HepG2 (cell line): ENCODE measurements at regions not wholly inside any gene's neighbourhood (a gene's known extent, or its start where the extent isn't known, plus 50 kb on each side); places are given as distances from the start of the nearest gene placed in this dataset.

Experiments used
- ATAC-seq: fragments of 200-7000 bp; cut with Tn5 transposase; 3 replicates; pipeline ENCODE4 v1.9.1; 2020; ENCODE audit warnings: mild to moderate bottlenecking, moderate library complexity
- BruUV-seq: library from RNA; stranded (reverse); fragments of 400-500 nt; replicated peaks from 2 replicates; lab custom pipeline; 2021; lab: Mats Ljungman, UMichigan
- CTCF ChIA-PET: fragments of 300-600 bp; formaldehyde crosslinking; extraction: SDS; loops from one replicate; lab custom pipeline; 2021; ENCODE audit warnings: low total read pairs, inconsistent platforms, low intra/inter-chr PET ratio; lab: Yijun Ruan, JAX
- POLR2A ChIA-PET: fragments of 350-600 bp; sonication (Branson Sonifier 250); formaldehyde crosslinking; loops from one replicate; lab custom pipeline; 2020; ENCODE audit warnings: antibody characterized with exemption, inconsistent platforms; lab: Yijun Ruan, JAX
- DNase-seq: peaks from one replicate; pipeline ENCODE4 v3.0.0-alpha.2; 2015; ENCODE audit warnings: low spot score
- FAIRE-seq: peaks from 3 replicates; lab custom pipeline; 2011; peaks lifted over from hg19 to GRCh38; lab: Jason Lieb, UNC
- H2AFZ ChIP-seq: one replicate; pipeline ENCODE4 v1.6.1; 2011; ENCODE audit warnings: low read length, inconsistent platforms
- H3K27ac ChIP-seq: fragments of 300-600 bp; 3 replicates; pipeline ENCODE4 v1.8.0; 2011; ENCODE audit warnings: mixed run types, mild to moderate bottlenecking, mixed read lengths, low read length, inconsistent platforms; ENCODE audit not compliant: insufficient read depth; ENCODE audit errors: extremely low read length
- H3K27me3 ChIP-seq, 2 experiments: fragments of 200-600 bp in 1 of 2; 2 replicates in 1 of 2; 3 replicates in 1 of 2; pipeline versions ENCODE4 v1.6.0 to v1.8.0; 2011; ENCODE audit warnings: low read length in 2 of 2, mild to moderate bottlenecking in 2 of 2, moderate library complexity in 2 of 2, inconsistent platforms in 1 of 2; ENCODE audit not compliant: insufficient read depth in 2 of 2, control insufficient read depth in 1 of 2
- H3K36me3 ChIP-seq, 2 experiments: fragments of 200-600 bp in 1 of 2; replicated peaks in 1 of 2; 2 replicates in 1 of 2; 3 replicates in 1 of 2; pipeline versions ENCODE4 v1.5.1 to v1.8.0; 2011; ENCODE audit warnings: low read length in 2 of 2, inconsistent platforms in 1 of 2; ENCODE audit not compliant: insufficient read depth in 2 of 2, control insufficient read depth in 1 of 2
- H3K4me1 ChIP-seq: 2 replicates; pipeline ENCODE4 v1.5.1; 2012; ENCODE audit warnings: low read length, inconsistent platforms; ENCODE audit not compliant: insufficient read depth
- H3K4me2 ChIP-seq: 2 replicates; pipeline ENCODE4 v1.6.0; 2011; ENCODE audit warnings: low read depth, low read length, inconsistent platforms
- H3K4me3 ChIP-seq, 3 experiments: fragments of 200-600 bp in 1 of 3; sonication (generic), shearing (Covaris generic) in 1 of 3; replicated peaks in 1 of 3; 2 replicates each; pipeline ENCODE4 v1.5.1; 2011 to 2016; ENCODE audit warnings: low read length in 3 of 3, inconsistent platforms in 2 of 3, low read depth in 2 of 3, mild to moderate bottlenecking in 2 of 3, control low read depth in 1 of 3, mixed read lengths in 1 of 3; ENCODE audit not compliant: insufficient read depth in 1 of 3
- H3K79me2 ChIP-seq: one replicate; pipeline ENCODE4 v1.6.1; 2011; ENCODE audit warnings: low read length, inconsistent platforms; ENCODE audit not compliant: insufficient read depth
- H3K9ac ChIP-seq: 2 replicates; pipeline ENCODE4 v1.6.0; 2011; ENCODE audit warnings: mild to moderate bottlenecking, low read depth, low read length, inconsistent platforms; ENCODE audit not compliant: insufficient read depth
- H3K9me3 ChIP-seq: 2 replicates; pipeline ENCODE4 v1.5.1; 2012; ENCODE audit warnings: mild to moderate bottlenecking, low read length
- H4K20me1 ChIP-seq: 2 replicates; pipeline ENCODE4 v1.6.0; 2011; ENCODE audit warnings: inconsistent platforms, mild to moderate bottlenecking, low read length, moderate library complexity; ENCODE audit not compliant: insufficient read depth
- ATF7 ChIP-seq, 2 experiments: fragments of 450-650 bp in 1 of 2; sonication (generic) in 1 of 2; formaldehyde crosslinking in 1 of 2; IDR thresholded peaks; 2 replicates each; pipeline versions ENCODE4 v1.4.0 to v1.6.1; 2016 to 2020; ENCODE audit warnings: antibody characterized with exemption in 1 of 2, mild to moderate bottlenecking in 1 of 2, missing genetic modification reagents in 1 of 2
- MIER3 ChIP-seq: IDR thresholded peaks from 2 replicates; pipeline ENCODE4 v1.6.1; 2016; ENCODE audit warnings: missing compliant biosample characterization, borderline replicate concordance
- MTA1 ChIP-seq: sonication (generic); formaldehyde crosslinking; IDR thresholded peaks from 2 replicates; pipeline ENCODE4 v1.4.0; 2020; ENCODE audit warnings: missing genetic modification reagents, mild to moderate bottlenecking, borderline replicate concordance
- POLR2G ChIP-seq: fragments of 200-400 bp; formaldehyde crosslinking; IDR thresholded peaks from 2 replicates; pipeline ENCODE4 v1.6.1; 2018; ENCODE audit warnings: mild to moderate bottlenecking, low read depth, low read length, moderate library complexity
- ZBTB33 ChIP-seq: sonication (generic); formaldehyde crosslinking; IDR thresholded peaks from 2 replicates; pipeline ENCODE4 v1.4.0; 2020; ENCODE audit warnings: missing genetic modification reagents
- ZC3H13 ChIP-seq: sonication (generic); formaldehyde crosslinking; IDR thresholded peaks from 2 replicates; pipeline ENCODE4 v1.8.1; 2023; ENCODE audit warnings: mild to moderate bottlenecking, missing genetic modification reagents, moderate library complexity
- ZMYM2 ChIP-seq: sonication (generic); formaldehyde crosslinking; IDR thresholded peaks from 2 replicates; pipeline ENCODE4 v1.8.0; 2022; ENCODE audit warnings: mild to moderate bottlenecking, missing genetic modification reagents
- ZNF263 ChIP-seq: sonication (generic); formaldehyde crosslinking; IDR thresholded peaks from 2 replicates; pipeline ENCODE4 v1.4.0; 2020; ENCODE audit warnings: missing genetic modification reagents
- ZNF782 ChIP-seq: sonication (generic); formaldehyde crosslinking; IDR thresholded peaks from 2 replicates; pipeline ENCODE4 v1.4.0; 2020; ENCODE audit warnings: missing genetic modification reagents, mild to moderate bottlenecking, borderline replicate concordance
- WGBS: methylation state at CpG from one replicate; pipeline ENCODE4 v1.1.6; 2017; ENCODE audit warnings: low lambda C conversion rate; 5-methylcytosine and 5-hydroxymethylcytosine counted together
- in situ Hi-C: cut with HindIII; loops from 2 replicates; pipeline ENCODE4 v1.10.0; 2017; ENCODE audit warnings: low pct_unique_long_range_greater_than_20kb; ENCODE audit not compliant: extremely low pct_ligation_motif_present
- intact Hi-C: fragments of 100-400 bp; cut with micrococcal nuclease; formaldehyde crosslinking; loops from one replicate; pipeline ENCODE4 v1.10.0; 2022; ENCODE audit not compliant: unreplicated experiment

- POLR2A ChIA-PET: no interaction called here
- WGBS: 34% methylated on average over 2 of the region's 2 CpGs
- no TSS peak for BruUV-seq
- Histone ChIP-seq H3K9ac (no peak overlapping the region), H3K4me3 (no peak overlapping the region), H3K27me3 (no peaks in the 10 kb centered on the region), H2AFZ (no peak overlapping the region), H3K27ac (no peak overlapping the region), H4K20me1 (no peaks in the 10 kb centered on the region), H3K79me2 (no peaks in the 10 kb centered on the region), H3K36me3 (no peaks in the 10 kb centered on the region), H3K4me2 (no peak overlapping the region), H3K4me1 (no peaks in the 10 kb centered on the region), H3K9me3 (no peaks in the 10 kb centered on the region)
- in situ Hi-C loops (no loop called here), intact Hi-C loops (no loop called here)
- FAIRE-seq (no peak), DNase-seq (no peak), ATAC-seq (no peak)
- CTCF ChIA-PET: no interaction called here
- peak; percentile 70; the same call in 1 of the 2 replicates for TF ChIP-seq ATF7 (IDR thresholded peaks at IDR 0.05)
- no peak for TF ChIP-seq ATF7 (CRISPR knock-in tag; IDR thresholded peaks at IDR 0.05)
- TF ChIP-seq MTA1: no peak
- no peak for TF ChIP-seq MIER3 (CRISPR knock-in tag)
These were observed 73.1 kb downstream of the TPBG start for GRCh38 chr6:82436740-82437139.

- no peak overlapping the region for H2AFZ ChIP-seq
- ATAC-seq (no peak), FAIRE-seq (no peak), DNase-seq (no peak)
- no peak overlapping the region for H3K9ac ChIP-seq
- intact Hi-C loops: no loop called here
- in situ Hi-C loops: no loop called here
- no peak overlapping the region for H3K4me3 ChIP-seq
- CTCF ChIA-PET: no interaction called here
- BruUV-seq: no TSS peak
- H3K4me1 ChIP-seq: no peaks in the 10 kb centered on the region
- no peaks in the 10 kb centered on the region for H3K27me3 ChIP-seq
- POLR2A ChIA-PET: no interaction called here
- H3K79me2 ChIP-seq: no peaks in the 10 kb centered on the region
- H3K36me3 ChIP-seq: no peaks in the 10 kb centered on the region
- no peak overlapping the region for H3K4me2 ChIP-seq
- no peaks in the 10 kb centered on the region for H3K9me3 ChIP-seq
- H4K20me1 ChIP-seq: no peaks in the 10 kb centered on the region
- no peak for TF ChIP-seq ZBTB33 (CRISPR knock-in tag)
- TF ChIP-seq POLR2G: no peak
- TF ChIP-seq ZNF782 (CRISPR knock-in tag): no peak
- no peak for TF ChIP-seq ZNF263
- TF ChIP-seq ZMYM2: no peak
- TF ChIP-seq ZC3H13 (CRISPR knock-in tag): no peak
- no peak overlapping the region for H3K27ac ChIP-seq
These were observed 74.1 kb downstream of the TPBG start for GRCh38 chr6:82437701-82438100.
